SJCRH30 (cell line): ENCODE measurements at regions not wholly inside any gene's neighbourhood (a gene's known extent, or its start where the extent isn't known, plus 50 kb on each side); places are given as distances from the start of the nearest gene placed in this dataset.

Experiments used
- DNase-seq, 2 experiments: peaks; one replicate each; pipeline ENCODE4 v3.0.0-alpha.2; 2015 to 2020
- H3K27ac ChIP-seq: fragments of 250-450 bp; sonication (Bioruptor Pico); 2 replicates; pipeline ENCODE4 v1.5.1; 2020; ENCODE audit warnings: mild to moderate bottlenecking, moderate library complexity
- H3K27me3 ChIP-seq: fragments of 250-450 bp; sonication (Bioruptor Pico); 2 replicates; pipeline ENCODE4 v1.5.1; 2020; ENCODE audit warnings: mild to moderate bottlenecking, moderate library complexity
- H3K36me3 ChIP-seq: fragments of 250-450 bp; sonication (Bioruptor Pico); 2 replicates; pipeline ENCODE4 v1.5.1; 2020; ENCODE audit warnings: mild to moderate bottlenecking, moderate library complexity
- H3K4me1 ChIP-seq: fragments of 250-450 bp; sonication (Bioruptor Pico); 2 replicates; pipeline ENCODE4 v1.5.1; 2020; ENCODE audit warnings: mild to moderate bottlenecking, moderate library complexity
- H3K4me3 ChIP-seq: fragments of 250-450 bp; sonication (Bioruptor Pico); 2 replicates; pipeline ENCODE4 v1.5.1; 2020; ENCODE audit warnings: mild to moderate bottlenecking, moderate library complexity
- H3K9me3 ChIP-seq: fragments of 250-450 bp; sonication (Bioruptor Pico); replicated peaks from 2 replicates; pipeline ENCODE4 v1.5.1; 2020; ENCODE audit warnings: mild to moderate bottlenecking, moderate library complexity

- Histone ChIP-seq H3K36me3 (no peaks in the 10 kb centered on the region), H3K4me1 (no peaks in the 10 kb centered on the region), H3K4me3 (no peak overlapping the region), H3K27ac (no peak overlapping the region), H3K9me3 (no peaks in the 10 kb centered on the region), H3K27me3 (no peaks in the 10 kb centered on the region)
- no peak for DNase-seq
These were observed 914.4 kb upstream of the ACO1 start for GRCh38 chr9:31470051-31470450.

GRCh38 chr9:31471010-31471409, 913.4 kb upstream of the ACO1 start:
- H3K27me3 ChIP-seq, result no peaks in the 10 kb centered on the region
- H3K36me3 ChIP-seq, result no peaks in the 10 kb centered on the region
- H3K27ac ChIP-seq, result no peak overlapping the region
- no peak for DNase-seq
- no peaks in the 10 kb centered on the region for H3K9me3 ChIP-seq
- no peaks in the 10 kb centered on the region for H3K4me1 ChIP-seq
- no peak overlapping the region for H3K4me3 ChIP-seq

- no peaks in the 10 kb centered on the region for H3K36me3 ChIP-seq
- no peak overlapping the region for H3K4me3 ChIP-seq
- H3K9me3 ChIP-seq, result no peaks in the 10 kb centered on the region
- no peak overlapping the region for H3K27ac ChIP-seq
- H3K4me1 ChIP-seq, result no peaks in the 10 kb centered on the region
- H3K27me3 ChIP-seq, result no peaks in the 10 kb centered on the region
- no peak for DNase-seq
These were observed 897.8 kb upstream of the ACO1 start for GRCh38 chr9:31486630-31487029.

- Histone ChIP-seq H3K4me1 (no peaks in the 10 kb centered on the region), H3K27ac (no peak overlapping the region)
These were observed 893.8 kb upstream of the ACO1 start for GRCh38 chr9:31490551-31491106.

GRCh38 chr9:31492229-31492628, 892.2 kb upstream of the ACO1 start:
- no peaks in the 10 kb centered on the region for H3K9me3 ChIP-seq
- H3K36me3 ChIP-seq, result no peaks in the 10 kb centered on the region
- H3K27me3 ChIP-seq, result no peaks in the 10 kb centered on the region
- DNase-seq, result no peak
- no peaks in the 10 kb centered on the region for H3K4me1 ChIP-seq
- H3K4me3 ChIP-seq, result no peak overlapping the region
- H3K27ac ChIP-seq, result no peak overlapping the region

More at GRCh38 chr9:31490551-31491106, 893.8 kb upstream of the ACO1 start:
- Histone ChIP-seq H3K27me3 (no peaks in the 10 kb centered on the region), H3K4me3 (no peak overlapping the region), H3K9me3 (no peaks in the 10 kb centered on the region), H3K36me3 (no peaks in the 10 kb centered on the region)
- DNase-seq, result no peak

GRCh38 chr9:31500422-31500821, 884.0 kb upstream of the ACO1 start:
- Histone ChIP-seq H3K27ac (no peak overlapping the region), H3K27me3 (no peaks in the 10 kb centered on the region)

GRCh38 chr9:31519011-31519410, 865.4 kb upstream of the ACO1 start:
- H3K4me1 ChIP-seq, result no peaks in the 10 kb centered on the region
- H3K36me3 ChIP-seq, result no peaks in the 10 kb centered on the region
- DNase-seq, result peak; percentile 10 to 15
- no peak overlapping the region for H3K4me3 ChIP-seq
- H3K27me3 ChIP-seq, result no peaks in the 10 kb centered on the region
- no peak overlapping the region for H3K27ac ChIP-seq
- no peaks in the 10 kb centered on the region for H3K9me3 ChIP-seq

More at GRCh38 chr9:31500422-31500821, 884.0 kb upstream of the ACO1 start:
- Histone ChIP-seq H3K9me3 (no peaks in the 10 kb centered on the region), H3K36me3 (no peaks in the 10 kb centered on the region), H3K4me3 (no peak overlapping the region), H3K4me1 (no peaks in the 10 kb centered on the region)
- no peak for DNase-seq

- H3K4me1 ChIP-seq, result no peaks in the 10 kb centered on the region
- H3K9me3 ChIP-seq, result no peaks in the 10 kb centered on the region
- DNase-seq, result no peak
- no peaks in the 10 kb centered on the region for H3K27me3 ChIP-seq
- H3K4me3 ChIP-seq, result no peak overlapping the region
- H3K36me3 ChIP-seq, result no peaks in the 10 kb centered on the region
- no peak overlapping the region for H3K27ac ChIP-seq
These were observed 865.0 kb upstream of the ACO1 start for GRCh38 chr9:31519424-31519823.

GRCh38 chr9:31519826-31520225, 864.6 kb upstream of the ACO1 start:
- Histone ChIP-seq H3K36me3 (no peaks in the 10 kb centered on the region), H3K4me3 (no peak overlapping the region), H3K9me3 (no peaks in the 10 kb centered on the region), H3K4me1 (no peaks in the 10 kb centered on the region), H3K27ac (no peak overlapping the region), H3K27me3 (no peaks in the 10 kb centered on the region)
- no peak for DNase-seq

GRCh38 chr9:31520301-31521085, 864.0 kb upstream of the ACO1 start:
- Histone ChIP-seq H3K36me3 (no peaks in the 10 kb centered on the region), H3K9me3 (no peaks in the 10 kb centered on the region), H3K4me1 (no peaks in the 10 kb centered on the region), H3K4me3 (no peak overlapping the region), H3K27me3 (no peaks in the 10 kb centered on the region), H3K27ac (no peak overlapping the region)
- no peak for DNase-seq

GRCh38 chr9:31535651-31536050, 848.8 kb upstream of the ACO1 start:
- DNase-seq, result no peak
- no peak overlapping the region for H3K27ac ChIP-seq
- no peaks in the 10 kb centered on the region for H3K9me3 ChIP-seq
- no peaks in the 10 kb centered on the region for H3K36me3 ChIP-seq
- no peaks in the 10 kb centered on the region for H3K4me1 ChIP-seq
- no peaks in the 10 kb centered on the region for H3K27me3 ChIP-seq
- no peak overlapping the region for H3K4me3 ChIP-seq

GRCh38 chr9:31536471-31536870, 848.0 kb upstream of the ACO1 start:
- H3K4me3 ChIP-seq, result no peak overlapping the region
- H3K4me1 ChIP-seq, result no peaks in the 10 kb centered on the region; the same call in 1 of the 2 replicates
- no peaks in the 10 kb centered on the region for H3K36me3 ChIP-seq
- no peaks in the 10 kb centered on the region for H3K27me3 ChIP-seq
- no peak overlapping the region for H3K27ac ChIP-seq
- no peaks in the 10 kb centered on the region for H3K9me3 ChIP-seq
- DNase-seq, result no peak

- H3K27ac ChIP-seq, result peak overlapping the region; percentile 68
- no peaks in the 10 kb centered on the region for H3K27me3 ChIP-seq
- no peaks in the 10 kb centered on the region for H3K36me3 ChIP-seq
- peaks cover 15% of the 10 kb centered on the region for H3K4me1 ChIP-seq
- DNase-seq, result no peak
- no peaks in the 10 kb centered on the region for H3K9me3 ChIP-seq
- peak overlapping the region; percentile 35 for H3K4me3 ChIP-seq
These were observed 842.6 kb upstream of the ACO1 start for GRCh38 chr9:31541721-31542281.

- peaks cover 15% of the 10 kb centered on the region for H3K4me1 ChIP-seq
- H3K36me3 ChIP-seq, result no peaks in the 10 kb centered on the region
- H3K27ac ChIP-seq, result peak overlapping the region; percentile 68
- H3K9me3 ChIP-seq, result no peaks in the 10 kb centered on the region
- no peaks in the 10 kb centered on the region for H3K27me3 ChIP-seq
- DNase-seq, result peak; percentile 73 to 80
- peak overlapping the region; percentile 35 for H3K4me3 ChIP-seq
These were observed 841.9 kb upstream of the ACO1 start for GRCh38 chr9:31542384-31543055.

- H3K4me3 ChIP-seq, result no peak overlapping the region
- DNase-seq, result no peak
- H3K9me3 ChIP-seq, result no peaks in the 10 kb centered on the region
These were observed 829.5 kb upstream of the ACO1 start for GRCh38 chr9:31554941-31555340.

More at GRCh38 chr9:31554941-31555340, 829.5 kb upstream of the ACO1 start:
- H3K27ac ChIP-seq, result no peak overlapping the region
- H3K4me1 ChIP-seq, result peaks cover 9% of the 10 kb centered on the region
- H3K36me3 ChIP-seq, result no peaks in the 10 kb centered on the region
- H3K27me3 ChIP-seq, result no peaks in the 10 kb centered on the region
